ENCODE measurements at regions not wholly inside any gene's neighbourhood (a gene's known extent, or its start where the extent isn't known, plus 50 kb on each side); places are given as distances from the start of the nearest gene placed in this dataset.

- TF ChIP-seq NRF1 (conservative IDR thresholded peaks at IDR 0.05; ENCODE audit: low read depth, low read length) (no peak), ZZZ3 (IDR thresholded peaks at IDR 0.05; ENCODE audit: control insufficient read depth, insufficient read length, low read depth) (no peak), MEF2B (IDR thresholded peaks at IDR 0.05; ENCODE audit: partially characterized antibody, poor library complexity, severe bottlenecking) (no peak)
Measured at GRCh38 chr4:142929526-142929925, 83.4 kb upstream of the INPP4B start (continued).

- FAIRE-seq = no peak
- Histone ChIP-seq H3K4me3 (no peak overlapping the region), H3K4me1 (ENCODE audit: control insufficient read depth, insufficient read depth, low read length) (no peaks in the 10 kb centered on the region), H4K20me1 (ENCODE audit: control insufficient read depth, insufficient read depth) (no peaks in the 10 kb centered on the region), H3K9me3 (replicated peaks; ENCODE audit: control insufficient read depth, insufficient read depth, low read length) (no peaks in the 10 kb centered on the region), H2AFZ (ENCODE audit: control insufficient read depth, low read depth, low read length) (no peak overlapping the region), H3K4me2 (ENCODE audit: control insufficient read depth, insufficient read depth) (no peak overlapping the region), H3K36me3 (ENCODE audit: control insufficient read depth in 2 of 2, insufficient read depth in 2 of 2, low read length in 1 of 2) (no peaks in the 10 kb centered on the region), H3K79me2 (ENCODE audit: control insufficient read depth, insufficient read depth, low read length) (no peaks in the 10 kb centered on the region), H3K9ac (ENCODE audit: control insufficient read depth, insufficient read depth, low read length) (no peak overlapping the region), H3K27ac (ENCODE audit: control insufficient read depth, insufficient read depth) (no peak overlapping the region), H3K27me3 (replicated peaks in 1 of 2; ENCODE audit: control insufficient read depth in 2 of 2, insufficient read depth in 2 of 2, low read length in 1 of 2) (no peaks in the 10 kb centered on the region)
- BruUV-seq (replicated peaks) = no TSS peak
- in situ Hi-C loops (cut with MboI) (no loop called here), intact Hi-C loops (cut with micrococcal nuclease; ENCODE audit: unreplicated experiment) (no loop called here)
- ATAC-seq = no peak
- ChIA-PET RAD21 (ENCODE audit: unreplicated experiment) (no interaction called here), SMC1A (ENCODE audit: uncharacterized antibody, unreplicated experiment) (no interaction called here), POLR2A (no interaction called here), CTCF (no interaction called here)
- no peak for DNase-seq (ENCODE audit: low read depth, low spot score)
- 36% methylated on average over 5 of the region's 5 CpGs for WGBS (ENCODE audit: insufficient coverage, insufficient replicate concordance, low lambda C conversion rate, missing lambda C conversion rate)
- no peak for TF ChIP-seq CHD2 (IDR thresholded peaks at IDR 0.05; ENCODE audit: borderline replicate concordance, low read depth, low read length)
- no peak for TF ChIP-seq KLF5 (IDR thresholded peaks at IDR 0.05; ENCODE audit: partially characterized antibody)
- TF ChIP-seq SREBF2 (IDR thresholded peaks at IDR 0.05; ENCODE audit: low read length) = no peak
- TF ChIP-seq STAT1 (conservative IDR thresholded peaks at IDR 0.05) = no peak
- no peak for TF ChIP-seq ZSCAN29 (IDR thresholded peaks at IDR 0.05)
- no peak for TF ChIP-seq NR2C2 (IDR thresholded peaks at IDR 0.05; ENCODE audit: borderline replicate concordance, control insufficient read depth, insufficient read length, low read depth)
- no peak for TF ChIP-seq SRF (IDR thresholded peaks at IDR 0.05; ENCODE audit: low read depth in 2 of 2, low read length in 2 of 2)
- TF ChIP-seq ZNF217 (IDR thresholded peaks at IDR 0.05) = no peak
- TF ChIP-seq HDAC6 (IDR thresholded peaks at IDR 0.05; ENCODE audit: unreplicated experiment) = no peak
Measured at GRCh38 chr4:142933207-142933606, 87.1 kb upstream of the INPP4B start.
